ENCODE measurements at regions not wholly inside any gene's neighbourhood (a gene's known extent, or its start where the extent isn't known, plus 50 kb on each side); places are given as distances from the start of the nearest gene placed in this dataset.

DNA sequence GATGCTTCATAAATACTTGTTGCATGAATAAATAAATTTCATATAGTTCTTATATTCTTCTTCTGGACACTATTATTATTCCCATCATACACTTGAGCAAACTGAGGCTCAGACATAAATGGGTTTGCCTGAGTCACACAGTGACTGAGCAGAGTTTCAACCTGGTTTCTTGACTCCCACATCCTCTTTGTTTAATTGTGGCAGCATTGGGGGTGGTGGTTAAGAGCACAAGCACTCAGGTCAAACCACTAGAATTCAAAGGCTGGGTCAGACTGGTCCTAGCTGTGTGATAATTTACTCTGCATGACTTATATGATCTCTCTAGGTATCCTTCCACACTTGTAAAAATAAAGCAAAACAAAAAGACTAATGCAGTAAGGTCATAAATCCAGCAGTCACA, 274.9 kb upstream of the SRRM4 start:
- DNase-seq = no peak

DNA sequence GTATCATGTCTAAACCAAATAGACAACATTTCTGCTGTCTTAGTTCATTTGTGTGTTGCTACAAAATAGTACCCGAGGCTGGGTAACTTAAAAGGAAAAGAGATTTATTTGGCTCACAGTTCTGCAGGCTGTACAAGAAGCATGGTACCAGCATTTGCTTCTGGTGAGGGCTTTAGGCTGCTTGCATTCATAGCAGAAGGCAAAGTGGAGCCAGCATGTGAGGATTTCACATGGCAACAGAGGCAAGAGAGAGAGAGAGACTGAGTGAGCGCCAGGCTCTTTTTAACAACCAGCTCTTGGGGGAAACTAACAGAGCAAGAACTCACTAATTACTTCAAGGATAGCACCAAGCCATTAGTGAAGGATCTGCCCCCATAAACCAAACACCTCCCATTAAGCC, 271.4 kb upstream of the SRRM4 start:
- no peak for DNase-seq

- no peak for DNase-seq
Observed at GRCh38 chr12:118711185-118711584, 270.2 kb upstream of the SRRM4 start.

GRCh38 chr12:118714051-118714460, 267.3 kb upstream of the SRRM4 start:
- no peak for DNase-seq

GRCh38 chr12:118714500-118714899, 266.8 kb upstream of the SRRM4 start:
- DNase-seq = no peak

- DNase-seq = no peak
Observed at GRCh38 chr12:118715647-118716046, 265.7 kb upstream of the SRRM4 start.

GRCh38 chr12:118727196-118727978, 254.0 kb upstream of the SRRM4 start:
- DNase-seq = no peak

DNA sequence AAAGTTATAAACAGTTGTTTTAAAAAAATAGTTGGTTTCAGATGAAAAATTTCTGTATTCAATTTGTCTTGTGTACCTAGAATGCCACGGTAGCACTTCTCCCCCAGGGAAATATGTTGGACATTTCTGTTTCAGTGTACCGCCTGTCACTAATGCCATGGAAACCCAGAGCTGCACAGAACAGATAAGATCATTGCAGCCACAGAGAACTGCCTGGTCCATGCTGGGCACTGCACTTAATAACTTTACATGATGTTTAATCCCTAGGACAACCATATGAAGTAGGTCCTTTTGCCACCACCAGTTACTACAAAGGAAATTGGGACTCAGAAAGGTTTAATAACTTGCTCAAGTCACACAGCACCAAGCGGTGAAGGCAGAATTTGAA, 253.4 kb upstream of the SRRM4 start:
- no peak for DNase-seq

DNA sequence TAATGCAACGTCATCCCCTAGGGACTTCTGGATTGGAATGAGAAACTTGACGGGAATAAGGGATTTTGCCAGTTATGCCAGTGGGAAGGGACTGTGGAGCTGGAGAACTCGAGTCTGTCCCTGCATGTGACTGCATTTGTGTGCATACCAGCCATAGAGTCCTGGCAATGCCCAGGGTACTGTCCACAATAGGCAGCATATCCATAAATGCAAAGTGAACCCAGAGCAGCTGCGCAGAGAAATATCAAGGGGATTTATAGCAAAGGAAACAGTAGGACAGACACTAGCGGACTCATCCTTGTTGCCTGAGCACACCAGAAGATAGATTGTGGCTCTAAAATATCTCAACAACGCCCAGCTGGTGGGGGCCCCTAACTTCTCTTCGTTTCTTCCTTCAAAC, 247.1 kb upstream of the SRRM4 start:
- DNase-seq = no peak

DNA sequence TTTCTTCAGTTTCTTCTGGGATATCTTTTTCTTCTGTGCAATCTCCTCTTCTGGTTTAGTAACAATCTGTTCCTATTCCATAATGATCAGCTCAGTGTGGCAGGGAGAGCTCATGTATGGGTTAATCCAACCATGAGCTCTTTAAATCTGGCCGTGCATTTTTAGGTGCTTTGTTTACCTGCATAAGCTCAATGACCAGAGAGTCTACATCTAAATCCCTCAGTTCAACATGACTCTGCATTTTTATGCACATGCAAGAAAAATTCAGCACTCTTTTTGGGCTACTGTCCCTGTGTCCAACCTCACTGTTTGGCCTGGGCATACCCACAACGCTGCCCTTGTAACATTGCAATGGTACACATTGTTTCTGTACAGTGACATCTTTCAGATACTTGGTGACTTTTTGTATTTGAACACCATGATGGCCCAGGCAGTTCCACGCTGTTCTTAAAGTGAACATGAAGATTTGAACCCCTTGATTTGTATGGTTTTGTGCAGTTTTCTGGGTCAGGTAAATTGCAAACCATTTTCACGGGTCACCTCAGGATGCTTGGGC, 243.3 kb upstream of the SRRM4 start:
- no peak for DNase-seq

- no peak for DNase-seq
Observed at GRCh38 chr12:118741194-118741593, 240.1 kb upstream of the SRRM4 start.

GRCh38 chr12:118742431-118742830, 238.9 kb upstream of the SRRM4 start:
- DNase-seq = no peak

DNA sequence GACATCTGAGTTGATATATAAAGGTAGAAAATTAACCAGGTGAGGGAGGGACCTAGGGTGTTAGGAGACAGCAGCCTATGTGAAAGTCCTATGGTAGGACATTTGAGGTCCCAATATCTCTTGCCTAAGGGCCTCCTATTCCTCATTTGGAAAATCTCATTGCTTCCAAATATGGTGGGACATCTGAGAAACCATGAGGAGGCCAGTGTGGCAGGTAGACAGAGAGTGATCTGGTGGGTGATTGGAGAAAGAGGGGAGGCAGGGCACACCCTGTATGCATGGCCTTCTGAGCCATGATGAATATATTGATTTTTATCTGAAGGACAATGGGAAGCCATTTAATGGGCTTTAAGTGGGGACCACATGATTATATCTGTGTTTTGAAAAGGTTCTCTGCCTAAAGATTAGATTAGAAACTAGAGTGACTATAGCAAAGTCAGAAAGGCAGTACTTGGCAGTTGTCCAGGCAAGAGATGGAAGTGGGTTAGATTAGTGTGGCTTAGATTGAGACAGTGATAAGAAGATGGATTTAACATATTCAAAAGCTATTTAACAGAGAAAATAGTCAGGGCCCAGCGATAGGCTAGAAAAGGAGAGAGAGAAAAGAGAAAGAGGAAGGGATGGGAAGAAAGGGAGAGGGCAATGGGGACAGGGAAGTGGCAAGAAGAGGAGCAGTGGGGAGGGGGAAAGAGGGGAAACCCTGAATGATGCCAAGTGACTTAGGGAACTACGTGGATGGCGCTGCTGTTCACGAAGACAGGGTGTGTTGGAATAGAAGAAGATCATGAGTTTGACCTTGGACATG, 237.2 kb upstream of the SRRM4 start:
- DNase-seq = no peak

GRCh38 chr12:118746176-118746575, 235.2 kb upstream of the SRRM4 start:
- DNase-seq = no peak

- DNase-seq = no peak
Observed at GRCh38 chr12:118746960-118747359, 234.4 kb upstream of the SRRM4 start.

GRCh38 chr12:118747771-118748170, 233.6 kb upstream of the SRRM4 start:
- DNase-seq = no peak

DNA sequence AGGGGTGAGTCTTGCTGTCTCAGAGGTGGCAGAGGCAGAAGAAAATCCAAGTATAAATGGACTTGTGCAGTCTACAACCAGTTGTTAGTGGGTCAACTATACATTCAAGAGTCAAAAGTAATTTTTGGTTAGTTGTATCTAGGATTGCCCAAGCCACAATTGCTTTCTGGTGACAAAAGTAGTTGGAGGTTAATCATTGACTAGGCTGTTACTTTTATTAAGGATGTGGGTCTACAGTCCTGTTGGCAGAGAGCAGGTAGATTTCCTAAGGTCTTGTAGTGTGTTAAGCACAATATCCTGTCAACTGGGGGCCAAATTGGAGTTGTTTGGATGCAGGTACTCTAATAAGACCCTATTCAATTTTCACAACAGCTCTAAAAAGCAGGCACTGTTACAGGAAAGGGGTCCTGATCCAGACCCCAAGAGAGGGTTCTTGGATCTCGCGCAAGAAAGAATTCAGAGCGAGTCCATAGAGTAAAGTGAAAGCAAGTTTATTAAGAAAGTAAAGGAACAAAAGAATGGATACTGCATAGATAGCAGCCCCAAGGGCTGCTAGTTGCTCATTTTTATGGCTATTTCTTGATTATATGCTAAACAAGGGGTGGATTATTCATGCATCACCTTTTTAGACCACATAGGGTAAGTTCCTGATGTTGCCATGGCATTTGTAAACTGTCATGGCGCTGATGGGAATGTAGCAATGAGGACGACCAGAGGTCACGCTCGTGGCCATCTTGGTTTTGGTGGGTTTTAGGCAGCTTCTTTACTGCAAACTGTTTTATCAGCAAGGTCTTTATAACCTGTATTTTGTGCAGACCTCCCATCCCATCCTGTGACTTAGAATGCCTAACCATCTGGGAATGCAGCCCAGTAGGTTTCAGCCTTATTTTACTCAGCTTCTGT, 232.6 kb upstream of the SRRM4 start:
- no peak for DNase-seq

DNA sequence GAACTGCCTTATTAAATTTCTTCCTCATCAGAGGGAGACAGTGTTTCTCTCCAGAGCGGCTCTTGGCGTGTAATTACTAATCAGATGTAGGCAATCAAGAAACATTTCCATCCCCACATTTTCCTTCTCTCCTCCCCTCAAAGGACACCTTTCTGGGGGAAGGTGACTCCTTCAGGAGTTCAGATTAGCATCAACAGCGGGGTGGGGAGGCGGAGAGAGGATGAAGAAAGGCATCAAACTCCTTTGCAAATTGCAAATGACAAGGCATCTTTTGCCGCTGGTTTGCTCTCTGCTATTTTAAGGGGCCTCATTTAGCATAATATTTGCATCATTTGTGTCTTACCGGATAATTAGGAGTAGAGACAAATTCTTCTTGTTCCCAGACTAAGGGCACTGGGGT, 231.7 kb upstream of the SRRM4 start:
- DNase-seq = no peak

DNA sequence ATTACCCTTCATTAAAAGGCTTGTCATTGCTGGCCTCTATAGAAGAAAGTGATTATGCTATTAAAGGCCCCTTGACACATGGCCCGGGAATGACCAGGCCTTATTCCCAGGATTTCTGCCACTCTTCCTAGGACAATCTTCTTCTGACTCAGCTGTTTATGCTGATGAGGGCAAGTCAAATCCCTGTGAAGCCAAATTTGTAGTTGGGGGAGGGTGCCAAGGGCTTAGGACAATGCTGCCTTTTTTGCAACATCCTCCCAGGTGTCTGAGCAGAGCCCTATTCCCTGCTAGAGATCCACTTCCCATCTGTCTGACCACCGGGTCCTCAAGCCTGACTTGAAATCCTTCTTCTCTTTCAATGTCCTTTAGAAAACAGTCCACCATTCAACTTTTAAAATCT, 230.7 kb upstream of the SRRM4 start:
- no peak for DNase-seq

DNA sequence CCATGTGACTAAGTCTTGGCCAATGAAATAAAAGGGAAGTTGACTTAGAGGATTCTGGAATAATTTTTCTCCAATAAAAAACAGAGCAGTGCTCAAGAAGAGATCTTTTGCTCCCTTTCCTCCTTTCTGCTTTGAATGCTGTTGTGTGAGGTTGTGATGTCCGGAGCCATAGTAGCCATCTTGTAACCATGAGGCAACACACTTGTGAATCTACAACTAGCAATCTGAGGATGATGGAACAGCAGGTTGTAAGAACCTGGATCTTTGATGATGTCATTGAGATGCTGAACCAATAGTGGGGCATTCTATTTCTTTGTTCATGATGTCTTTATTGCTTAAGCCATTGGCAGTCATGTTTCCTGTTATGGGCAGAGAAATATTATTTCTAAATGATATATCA, 230.0 kb upstream of the SRRM4 start:
- no peak for DNase-seq

- no peak for DNase-seq
Observed at GRCh38 chr12:118760623-118761022, 220.7 kb upstream of the SRRM4 start.

DNA sequence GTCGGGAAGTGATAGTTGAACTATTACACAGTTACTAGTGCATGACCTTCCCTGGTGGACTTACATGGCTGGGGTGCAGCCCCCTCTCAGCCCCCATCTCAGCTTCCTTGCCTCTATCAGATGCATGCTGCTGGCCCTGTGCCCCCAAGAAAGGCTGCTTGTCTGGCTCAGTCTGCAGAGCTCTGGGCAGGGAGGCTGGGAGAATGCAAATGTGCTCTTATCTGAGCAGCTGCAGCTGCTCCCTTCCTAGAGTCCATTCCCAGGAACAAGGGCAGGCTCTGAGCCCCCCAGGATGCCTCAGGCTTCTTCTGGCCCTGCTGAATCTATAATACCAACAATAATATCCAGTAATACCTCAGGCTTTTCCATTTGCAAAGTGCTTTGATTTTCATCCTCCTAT, 218.1 kb upstream of the SRRM4 start:
- DNase-seq = no peak
